ENCODE measurements at regions not wholly inside any gene's neighbourhood (a gene's known extent, or its start where the extent isn't known, plus 50 kb on each side); places are given as distances from the start of the nearest gene placed in this dataset.

GRCh38 chr12:94777936-94778335 is 127.6 kb upstream of the TMCC3 start:
- no peak for DNase-seq

GRCh38 chr12:94775710-94776109 is 125.4 kb upstream of the TMCC3 start:
- no peak for DNase-seq

DNA sequence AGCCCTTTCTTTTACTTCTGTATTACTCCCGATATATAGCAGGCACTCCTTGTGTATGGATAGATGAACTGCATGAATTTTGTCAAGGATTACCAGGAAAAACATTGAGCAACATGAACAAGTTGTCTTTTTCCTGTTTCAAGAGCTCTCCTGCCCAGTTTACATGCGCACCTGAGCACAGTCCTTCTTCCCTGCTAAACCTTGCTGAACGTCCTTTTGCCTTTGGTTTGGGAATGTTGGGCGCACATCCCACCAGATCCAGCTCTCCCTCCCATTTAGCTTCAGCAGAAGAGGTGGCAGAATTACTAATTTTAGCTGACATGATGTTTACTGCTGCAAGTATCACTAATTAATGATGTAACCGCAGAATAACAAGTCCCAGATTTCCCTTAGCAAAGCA is 121.4 kb upstream of the TMCC3 start:
- DNase-seq: no peak

GRCh38 chr12:94771199-94771598 is 120.8 kb upstream of the TMCC3 start:
- no peak for DNase-seq

- DNase-seq: no peak
These were observed 120.4 kb upstream of the TMCC3 start for GRCh38 chr12:94770791-94771190.

DNA sequence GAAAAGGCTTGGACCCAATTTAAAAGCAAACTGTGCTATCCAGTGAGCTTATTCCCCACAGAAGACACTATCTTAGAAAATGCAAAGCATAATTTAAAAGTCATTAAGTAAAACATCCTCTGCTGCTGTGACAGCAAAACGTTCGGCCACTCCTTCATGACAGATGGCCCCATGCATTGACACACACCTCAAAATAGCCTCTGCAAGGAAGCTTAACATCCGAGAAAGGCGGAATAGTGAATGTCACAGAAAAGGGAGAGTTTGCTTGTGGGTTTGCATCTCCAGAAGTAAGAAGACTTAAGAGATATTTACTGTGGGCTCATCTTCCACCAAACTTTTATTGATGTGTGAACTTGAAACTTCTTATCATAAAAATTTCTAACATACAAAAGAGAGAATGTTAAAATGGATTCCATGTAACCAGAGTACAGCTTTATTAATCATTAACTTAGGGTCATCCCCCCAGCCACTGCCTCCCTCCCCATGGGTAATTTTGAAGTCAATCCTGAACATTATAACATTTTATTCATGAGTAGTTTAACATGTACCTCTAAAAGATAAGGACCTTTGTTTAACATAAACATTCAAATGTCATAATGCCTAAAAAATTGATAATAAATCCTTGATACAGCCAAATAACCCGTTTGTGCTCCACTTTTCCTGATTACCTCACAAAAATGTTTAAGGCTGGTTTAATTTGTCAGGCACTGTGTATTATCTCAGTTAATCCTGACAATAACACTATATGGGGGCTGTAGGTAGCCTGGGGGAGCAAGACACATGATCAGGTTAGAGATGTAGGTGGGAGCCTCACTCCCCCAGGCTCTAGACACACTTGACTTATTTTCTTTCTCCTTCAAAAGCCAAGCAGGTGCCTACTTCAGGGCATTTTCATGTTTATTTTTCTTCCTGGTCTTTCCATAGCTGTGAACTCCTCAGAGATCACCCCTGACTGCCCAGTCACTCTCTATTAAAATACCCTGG is 119.7 kb upstream of the TMCC3 start:
- no peak for DNase-seq

GRCh38 chr12:94769047-94769420 is 118.7 kb upstream of the TMCC3 start:
- DNase-seq: no peak

GRCh38 chr12:94768398-94769046 is 118.2 kb upstream of the TMCC3 start:
- DNase-seq: no peak

DNA sequence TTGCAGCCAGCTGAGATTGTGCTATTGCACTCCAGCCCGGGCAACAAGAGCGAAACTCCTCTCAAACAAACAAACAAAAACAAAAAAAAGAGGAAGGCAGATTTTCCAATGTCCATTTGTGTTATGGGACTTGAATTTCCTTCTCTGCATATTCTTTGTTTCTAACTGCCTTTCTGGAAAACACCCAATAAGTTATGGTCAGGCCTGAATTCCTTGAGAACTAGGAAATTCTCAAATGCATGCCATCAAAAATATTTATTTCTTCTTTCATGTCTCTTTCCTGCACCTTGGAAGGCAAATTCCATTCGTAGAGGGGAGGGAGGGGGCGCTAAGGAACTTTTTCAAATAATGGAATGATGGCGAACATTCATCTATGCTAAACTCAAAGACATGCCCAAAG is 117.6 kb upstream of the TMCC3 start:
- DNase-seq: no peak

DNA sequence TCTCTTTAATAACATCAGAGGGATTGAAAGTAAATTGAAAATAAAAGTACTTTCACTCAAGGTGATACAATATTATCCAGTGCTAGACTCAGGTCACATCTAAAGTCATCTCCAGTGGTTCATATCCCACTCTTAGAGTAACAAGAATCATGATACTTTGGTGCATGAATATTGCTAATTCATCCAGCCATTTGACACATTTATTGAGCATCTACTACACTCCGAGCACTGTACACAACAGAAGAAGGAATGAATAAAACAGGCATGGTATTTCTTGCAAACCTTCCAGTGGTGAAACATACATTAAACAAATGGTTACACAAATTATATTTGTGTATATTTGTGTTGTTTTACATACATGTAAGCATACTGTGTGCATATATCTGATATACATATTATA is 116.0 kb upstream of the TMCC3 start:
- no peak for DNase-seq

GRCh38 chr12:94763462-94763861 is 113.1 kb upstream of the TMCC3 start:
- no peak for DNase-seq

DNA sequence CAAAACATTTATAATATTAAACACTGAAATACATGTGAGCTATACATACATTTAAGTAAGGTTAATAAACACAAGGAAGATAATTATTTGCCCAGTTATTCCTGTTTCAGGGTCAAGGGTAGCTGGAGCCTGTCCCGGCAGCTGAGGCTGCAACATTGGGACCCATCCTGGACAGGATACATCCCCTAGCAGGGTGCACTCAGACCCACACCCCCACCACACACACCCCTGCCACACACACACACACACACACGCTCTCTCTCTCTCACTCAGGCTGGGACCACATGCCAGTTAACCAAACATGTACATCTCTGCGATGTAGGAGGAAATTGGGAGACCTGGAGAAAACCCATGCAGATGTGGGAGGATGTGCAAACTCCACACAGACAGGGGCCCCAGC is 112.6 kb upstream of the TMCC3 start:
- no peak for DNase-seq

- no peak for DNase-seq
These were observed 112.0 kb upstream of the TMCC3 start for GRCh38 chr12:94762259-94762942.

- DNase-seq: no peak
These were observed 111.2 kb upstream of the TMCC3 start for GRCh38 chr12:94761559-94761958.

- no peak for DNase-seq
These were observed 110.4 kb upstream of the TMCC3 start for GRCh38 chr12:94760786-94761185.

GRCh38 chr12:94756789-94757188 is 106.4 kb upstream of the TMCC3 start:
- DNase-seq: no peak

DNA sequence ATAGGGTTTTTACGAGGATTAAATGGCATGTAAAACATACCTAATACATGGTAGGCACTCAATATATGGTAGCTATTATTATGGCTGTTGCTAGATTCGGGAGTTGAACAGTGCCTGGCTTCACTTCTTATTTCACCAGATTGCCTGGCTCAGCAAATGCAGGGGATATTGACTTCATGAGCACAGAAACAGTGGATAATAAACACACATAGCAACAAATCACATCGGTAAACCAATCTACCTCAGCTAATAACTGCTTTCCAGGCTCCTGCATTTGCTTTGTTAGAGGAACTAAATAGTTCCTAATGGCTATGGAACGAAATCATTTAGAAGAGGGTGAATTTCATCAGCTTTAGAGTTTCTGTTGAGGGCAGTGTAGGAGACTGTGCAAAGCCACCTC is 105.2 kb upstream of the TMCC3 start:
- no peak for DNase-seq

- no peak for DNase-seq
These were observed 104.3 kb upstream of the TMCC3 start for GRCh38 chr12:94754653-94755052.

DNA sequence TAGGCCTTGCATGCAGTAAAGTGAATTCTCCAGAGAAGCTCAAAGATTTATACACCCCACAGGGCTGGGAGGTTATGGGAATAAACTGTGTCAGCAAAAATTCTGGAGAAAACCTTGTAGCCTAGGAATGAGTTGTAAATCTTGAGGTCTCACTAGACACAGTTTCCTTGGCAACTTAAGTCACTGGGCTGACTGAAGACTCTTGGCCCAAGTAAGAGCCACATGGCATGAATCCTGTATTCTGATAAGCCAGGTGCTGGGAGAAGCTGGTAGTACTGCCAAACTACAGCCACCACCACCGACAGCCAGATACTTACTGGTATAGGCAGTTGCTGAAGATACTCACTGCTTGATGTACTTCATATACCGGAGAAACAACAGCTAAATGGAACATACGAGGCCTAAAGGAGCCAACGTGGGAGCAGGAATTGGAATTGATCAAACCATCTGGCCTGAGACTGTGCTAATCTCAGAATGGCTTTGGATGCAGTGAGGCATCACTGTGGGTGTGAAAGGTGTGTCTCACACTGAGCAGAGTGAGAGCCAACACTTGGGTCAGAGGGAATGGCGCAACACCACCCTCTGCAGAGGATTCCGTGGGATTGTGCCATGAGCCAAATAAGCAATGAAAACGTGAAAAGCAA is 102.8 kb upstream of the TMCC3 start:
- no peak for DNase-seq

GRCh38 chr12:94750864-94751263 is 100.5 kb upstream of the TMCC3 start:
- no peak for DNase-seq

DNA sequence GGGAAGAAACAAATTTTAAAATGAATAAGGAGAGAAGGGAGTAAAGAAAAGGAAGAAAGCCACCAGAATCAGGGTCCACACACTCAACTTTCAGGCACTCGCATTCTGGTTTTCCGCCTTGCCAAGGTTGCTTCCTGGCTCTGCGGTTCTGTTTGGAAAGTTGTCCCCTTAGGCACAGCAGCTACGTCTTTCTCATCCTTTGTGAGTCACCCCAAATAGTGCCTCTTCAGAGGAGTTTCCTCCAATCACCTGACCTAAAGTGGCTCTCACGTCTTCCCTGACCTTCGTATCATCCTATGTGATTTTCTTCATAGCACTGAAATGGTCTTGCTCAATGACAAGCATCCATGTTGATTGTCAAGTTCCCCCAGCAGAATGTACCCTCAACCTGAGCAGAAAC is 99.5 kb upstream of the TMCC3 start:
- DNase-seq: no peak

GRCh38 chr12:94749455-94749854 is 99.1 kb upstream of the TMCC3 start:
- DNase-seq: no peak

DNA sequence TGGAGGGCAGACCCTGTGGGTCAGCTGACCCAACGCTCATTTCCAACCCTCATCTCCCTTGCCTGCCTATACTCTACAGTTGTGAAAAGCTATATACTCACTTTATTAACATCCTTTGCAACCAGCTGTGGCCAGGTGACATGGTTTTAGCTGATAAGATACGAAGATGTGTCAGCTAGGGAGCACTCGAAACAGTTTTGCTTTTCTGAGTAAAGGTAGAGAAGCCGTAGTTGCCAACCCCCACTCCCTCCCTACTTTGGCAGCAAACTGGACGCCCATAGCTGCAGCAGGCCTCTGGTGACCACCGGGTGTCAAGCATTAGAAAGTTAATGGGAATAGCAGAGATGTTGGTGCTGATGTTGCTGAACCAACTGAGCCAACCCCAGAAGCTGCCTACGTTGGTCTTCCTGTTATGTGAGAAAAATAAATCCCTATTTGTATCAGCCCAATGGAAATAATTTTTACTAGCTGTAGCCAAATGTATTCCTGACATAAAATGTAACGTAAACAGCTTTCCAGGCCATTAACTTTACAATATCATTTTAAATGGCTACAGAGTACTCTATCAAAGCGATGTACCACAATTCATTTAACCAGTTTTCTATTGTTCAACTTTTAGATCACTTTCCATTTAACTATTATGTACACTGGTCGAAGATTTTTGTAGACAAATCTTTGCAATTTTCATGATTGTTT is 98.5 kb upstream of the TMCC3 start:
- no peak for DNase-seq

Data from NCI-H1105 treated with DMSO at 0.1 percent for 48 hours (cell line).